DND-41 (cell line): ENCODE measurements at regions not wholly inside any gene's neighbourhood (a gene's known extent, or its start where the extent isn't known, plus 50 kb on each side); places are given as distances from the start of the nearest gene placed in this dataset.
"Not testable (repeated sequence)": the region's sequence is repeated elsewhere in the genome, so short reads cannot be mapped to it uniquely, and the experiment has no call there.

Source experiments
- EZH2 ChIP-seq: IDR thresholded peaks from 3 replicates; pipeline ENCODE4 v1.6.1; 2012; ENCODE audit warnings: borderline replicate concordance, low read depth, mild to moderate bottlenecking, moderate library complexity, low read length, inconsistent platforms; ENCODE audit not compliant: severe bottlenecking
- TF ChIP-seq, protein P1 (sequence below): IDR thresholded peaks from 2 replicates; pipeline ENCODE4 v1.5.1; 2012; ENCODE audit warnings: borderline replicate concordance, low read length, moderate library complexity, mild to moderate bottlenecking; ENCODE audit not compliant: poor library complexity, severe bottlenecking; ENCODE audit errors: extremely low read depth

GRCh38 chr9:63814970-63815669 is 1469.9 kb downstream of the FOXD4L5 start:
- TF ChIP-seq, protein P1, sequence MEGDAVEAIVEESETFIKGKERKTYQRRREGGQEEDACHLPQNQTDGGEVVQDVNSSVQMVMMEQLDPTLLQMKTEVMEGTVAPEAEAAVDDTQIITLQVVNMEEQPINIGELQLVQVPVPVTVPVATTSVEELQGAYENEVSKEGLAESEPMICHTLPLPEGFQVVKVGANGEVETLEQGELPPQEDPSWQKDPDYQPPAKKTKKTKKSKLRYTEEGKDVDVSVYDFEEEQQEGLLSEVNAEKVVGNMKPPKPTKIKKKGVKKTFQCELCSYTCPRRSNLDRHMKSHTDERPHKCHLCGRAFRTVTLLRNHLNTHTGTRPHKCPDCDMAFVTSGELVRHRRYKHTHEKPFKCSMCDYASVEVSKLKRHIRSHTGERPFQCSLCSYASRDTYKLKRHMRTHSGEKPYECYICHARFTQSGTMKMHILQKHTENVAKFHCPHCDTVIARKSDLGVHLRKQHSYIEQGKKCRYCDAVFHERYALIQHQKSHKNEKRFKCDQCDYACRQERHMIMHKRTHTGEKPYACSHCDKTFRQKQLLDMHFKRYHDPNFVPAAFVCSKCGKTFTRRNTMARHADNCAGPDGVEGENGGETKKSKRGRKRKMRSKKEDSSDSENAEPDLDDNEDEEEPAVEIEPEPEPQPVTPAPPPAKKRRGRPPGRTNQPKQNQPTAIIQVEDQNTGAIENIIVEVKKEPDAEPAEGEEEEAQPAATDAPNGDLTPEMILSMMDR, result not testable (repeated sequence)
- TF ChIP-seq EZH2, result not testable (repeated sequence)
